HCT116 (cell line): ENCODE measurements at regions not wholly inside any gene's neighbourhood (a gene's known extent, or its start where the extent isn't known, plus 50 kb on each side); places are given as distances from the start of the nearest gene placed in this dataset.

Experiments used
- ATAC-seq: fragments of 200-7000 bp; cut with Tn5 transposase; 2 replicates; pipeline ENCODE4 v1.9.1; 2020; ENCODE audit warnings: mild to moderate bottlenecking, moderate library complexity
- BruUV-seq: library from RNA; stranded (reverse); fragments of 400-500 nt; replicated peaks from 2 replicates; lab custom pipeline; 2021; lab: Mats Ljungman, UMichigan
- CTCF ChIA-PET: fragments of 300-600 bp; sonication (Branson Sonifier 250); formaldehyde crosslinking; loops from one replicate; lab custom pipeline; 2021; ENCODE audit warnings: antibody characterized with exemption; lab: Charles Lee
- POLR2A ChIA-PET: fragments of 300-600, 350-600 bp; sonication (Branson Sonifier 250); formaldehyde crosslinking; loops from one replicate; lab custom pipeline; 2021; ENCODE audit warnings: antibody characterized with exemption; lab: Charles Lee
- RAD21 ChIA-PET, 2 experiments: fragments of 300-600 bp; sonication (Branson Sonifier 250); formaldehyde crosslinking; loops; one replicate each; lab custom pipeline; 2023; ENCODE audit warnings: low total read pairs in 2 of 2; ENCODE audit not compliant: uncharacterized antibody in 2 of 2, unreplicated experiment in 2 of 2, low non-redundant PET in 1 of 2; lab: Charles Lee
- DNase-seq: peaks from one replicate; pipeline ENCODE4 v3.0.0-alpha.2; 2010; ENCODE audit warnings: low read depth, low spot score
- H2AFZ ChIP-seq: fragments of 200-600 bp; shearing (Covaris generic), sonication (generic); 2 replicates; pipeline ENCODE4 v1.6.1; 2017; ENCODE audit warnings: low read depth, mixed run types, mixed read lengths, antibody characterized with exemption, low read length; ENCODE audit not compliant: poor library complexity, severe bottlenecking
- H3K27ac ChIP-seq: 2 replicates; pipeline ENCODE4 v1.5.1; 2012; ENCODE audit warnings: low read depth, low read length
- H3K27me3 ChIP-seq: fragments of 200-600 bp; sonication (generic); 2 replicates; pipeline ENCODE4 v1.6.1; 2016; ENCODE audit warnings: mixed run types, low read length, mixed read lengths; ENCODE audit not compliant: insufficient read depth
- H3K36me3 ChIP-seq, 2 experiments: fragments of 200-500 bp in 1 of 2; fragments of 200-600 bp in 1 of 2; sonication (Bioruptor generic) in 1 of 2; sonication (generic) in 1 of 2; 2 replicates each; pipeline versions ENCODE4 v1.5.1 to v1.6.1; 2014 to 2016; ENCODE audit warnings: low read length in 2 of 2, inconsistent platforms in 1 of 2, mixed read lengths in 1 of 2, mixed run types in 1 of 2; ENCODE audit not compliant: insufficient read depth in 2 of 2, control insufficient read depth in 1 of 2
- H3K4me1 ChIP-seq, 2 experiments: fragments of 200-600 bp in 1 of 2; sonication (generic) in 1 of 2; 2 replicates each; pipeline versions ENCODE4 v1.5.1 to v1.6.1; 2012 to 2017; ENCODE audit warnings: low read length in 2 of 2, inconsistent platforms in 1 of 2, mild to moderate bottlenecking in 1 of 2, mixed read lengths in 1 of 2, mixed run types in 1 of 2, moderate library complexity in 1 of 2; ENCODE audit not compliant: insufficient read depth in 2 of 2, control insufficient read depth in 1 of 2
- H3K4me2 ChIP-seq: fragments of 200-600 bp; sonication (generic); 2 replicates; pipeline ENCODE4 v1.6.1; 2017; ENCODE audit warnings: mixed run types, low read length, mixed read lengths
- H3K4me3 ChIP-seq, 2 experiments: fragments of 200-600 bp in 1 of 2; sonication (generic) in 1 of 2; replicated peaks in 1 of 2; 2 replicates each; pipeline ENCODE4 v1.5.1; 2011 to 2016; ENCODE audit warnings: low read length in 2 of 2, control low read depth in 1 of 2, low read depth in 1 of 2, mild to moderate bottlenecking in 1 of 2, mixed read lengths in 1 of 2, mixed run types in 1 of 2
- H3K79me2 ChIP-seq: fragments of 200-600 bp; sonication (generic); 2 replicates; pipeline ENCODE4 v1.6.1; 2017; ENCODE audit warnings: mild to moderate bottlenecking, mixed run types, low read length, moderate library complexity, mixed read lengths; ENCODE audit not compliant: insufficient read depth
- H3K9ac ChIP-seq: fragments of 200-600 bp; sonication (generic); 2 replicates; pipeline ENCODE4 v1.6.1; 2016; ENCODE audit warnings: low read length, mixed read lengths
- H3K9me2 ChIP-seq: fragments of 200-600 bp; sonication (generic), shearing (Covaris generic); 2 replicates; pipeline ENCODE4 v1.6.1; 2017; ENCODE audit warnings: mixed run types, mild to moderate bottlenecking, moderate library complexity; ENCODE audit not compliant: insufficient read depth
- H3K9me3 ChIP-seq, 2 experiments: fragments of 200-500 bp in 1 of 2; fragments of 200-600 bp in 1 of 2; sonication (Bioruptor generic) in 1 of 2; sonication (generic) in 1 of 2; 2 replicates each; pipeline ENCODE4 v1.6.1; 2014 to 2017; ENCODE audit warnings: low read length in 2 of 2, mixed read lengths in 2 of 2, inconsistent platforms in 1 of 2, low read depth in 1 of 2, mild to moderate bottlenecking in 1 of 2, mixed run types in 1 of 2, moderate library complexity in 1 of 2; ENCODE audit not compliant: control insufficient read depth in 1 of 2, insufficient read depth in 1 of 2
- H4K20me1 ChIP-seq: fragments of 200-600 bp; sonication (generic), shearing (Covaris generic); 2 replicates; pipeline ENCODE4 v1.6.1; 2017; ENCODE audit warnings: mixed run types, mild to moderate bottlenecking, moderate library complexity; ENCODE audit not compliant: insufficient read depth
- ATF3 ChIP-seq: IDR thresholded peaks from 2 replicates; pipeline ENCODE4 v1.6.1; 2012
- CBX3 ChIP-seq: IDR thresholded peaks from 2 replicates; pipeline ENCODE4 v1.6.1; 2012; ENCODE audit warnings: low read depth
- EGR1 ChIP-seq: IDR thresholded peaks from 2 replicates; pipeline ENCODE4 v1.6.1; 2012; ENCODE audit warnings: low read depth
- ELF1 ChIP-seq: IDR thresholded peaks from 2 replicates; pipeline ENCODE4 v1.6.1; 2012; ENCODE audit warnings: low read depth, borderline replicate concordance
- EZH2phosphoT487 ChIP-seq: fragments of 200-600 bp; IDR thresholded peaks from 2 replicates; pipeline ENCODE4 v1.6.1; 2018; ENCODE audit warnings: antibody characterized with exemption, borderline replicate concordance
- FOSL1 ChIP-seq: IDR thresholded peaks from 2 replicates; pipeline ENCODE4 v1.6.1; 2012; ENCODE audit warnings: low read depth
- JUND ChIP-seq: IDR thresholded peaks from 2 replicates; pipeline ENCODE4 v1.6.1; 2012
- POLR2A ChIP-seq: IDR thresholded peaks from 2 replicates; pipeline ENCODE4 v1.7.0; 2011; ENCODE audit warnings: borderline replicate concordance; ENCODE audit not compliant: insufficient read depth, insufficient read length; ENCODE audit errors: extremely low read depth
- POLR2AphosphoS5 ChIP-seq: IDR thresholded peaks from 2 replicates; pipeline ENCODE4 v1.6.1; 2011; ENCODE audit warnings: mild to moderate bottlenecking, low read depth, low read length, moderate library complexity
- SIN3A ChIP-seq: IDR thresholded peaks from 2 replicates; pipeline ENCODE4 v1.6.1; 2012; ENCODE audit warnings: low read depth
- SP1 ChIP-seq: IDR thresholded peaks from 2 replicates; pipeline ENCODE4 v1.6.1; 2012; ENCODE audit warnings: low read depth
- TCF7L2 ChIP-seq: IDR thresholded peaks from 2 replicates; pipeline ENCODE4 v1.7.0; 2011; ENCODE audit warnings: borderline replicate concordance, inconsistent platforms; ENCODE audit not compliant: insufficient read depth, insufficient read length; ENCODE audit errors: extremely low read depth
- YY1 ChIP-seq: IDR thresholded peaks from 2 replicates; pipeline ENCODE4 v1.6.1; 2011; ENCODE audit warnings: low read length, low read depth, moderate library complexity, mild to moderate bottlenecking; ENCODE audit not compliant: insufficient replicate concordance; ENCODE audit errors: extremely low read depth
- ZBTB33 ChIP-seq: IDR thresholded peaks from 2 replicates; pipeline ENCODE4 v1.6.1; 2011; ENCODE audit warnings: mild to moderate bottlenecking, low read length, moderate library complexity; ENCODE audit not compliant: insufficient replicate concordance; ENCODE audit errors: extremely low read depth
- ZFX ChIP-seq: fragments of 450-650 bp; IDR thresholded peaks from 2 replicates; pipeline ENCODE4 v1.6.1; 2017
- ZNF274 ChIP-seq: fragments of 200-500 bp; sonication (Bioruptor generic); IDR thresholded peaks from 2 replicates; pipeline ENCODE4 v1.6.1; 2014; ENCODE audit warnings: mild to moderate bottlenecking, low read depth, low read length, inconsistent platforms
- intact Hi-C: fragments of 100-400 bp; cut with micrococcal nuclease; formaldehyde crosslinking; loops from 2 replicates; pipeline ENCODE4 v1.10.0; 2022
- TF ChIP-seq, protein P1 (sequence below), 3 experiments: fragments of 200-600 bp in 1 of 3; sonication (generic) in 1 of 3; IDR thresholded peaks in 2 of 3; conservative IDR thresholded peaks in 1 of 3; 2 replicates each; pipeline ENCODE4 v1.5.1; 2012 to 2017; ENCODE audit warnings: low read depth in 2 of 3, low read length in 2 of 3, antibody characterized with exemption in 1 of 3, borderline replicate concordance in 1 of 3, control low read depth in 1 of 3, mild to moderate bottlenecking in 1 of 3, mixed read lengths in 1 of 3, mixed run types in 1 of 3, moderate library complexity in 1 of 3; ENCODE audit not compliant: insufficient read depth in 1 of 3
- TF ChIP-seq, protein P2 (sequence below): IDR thresholded peaks from 2 replicates; pipeline ENCODE4 v1.6.1; 2012

DNA sequence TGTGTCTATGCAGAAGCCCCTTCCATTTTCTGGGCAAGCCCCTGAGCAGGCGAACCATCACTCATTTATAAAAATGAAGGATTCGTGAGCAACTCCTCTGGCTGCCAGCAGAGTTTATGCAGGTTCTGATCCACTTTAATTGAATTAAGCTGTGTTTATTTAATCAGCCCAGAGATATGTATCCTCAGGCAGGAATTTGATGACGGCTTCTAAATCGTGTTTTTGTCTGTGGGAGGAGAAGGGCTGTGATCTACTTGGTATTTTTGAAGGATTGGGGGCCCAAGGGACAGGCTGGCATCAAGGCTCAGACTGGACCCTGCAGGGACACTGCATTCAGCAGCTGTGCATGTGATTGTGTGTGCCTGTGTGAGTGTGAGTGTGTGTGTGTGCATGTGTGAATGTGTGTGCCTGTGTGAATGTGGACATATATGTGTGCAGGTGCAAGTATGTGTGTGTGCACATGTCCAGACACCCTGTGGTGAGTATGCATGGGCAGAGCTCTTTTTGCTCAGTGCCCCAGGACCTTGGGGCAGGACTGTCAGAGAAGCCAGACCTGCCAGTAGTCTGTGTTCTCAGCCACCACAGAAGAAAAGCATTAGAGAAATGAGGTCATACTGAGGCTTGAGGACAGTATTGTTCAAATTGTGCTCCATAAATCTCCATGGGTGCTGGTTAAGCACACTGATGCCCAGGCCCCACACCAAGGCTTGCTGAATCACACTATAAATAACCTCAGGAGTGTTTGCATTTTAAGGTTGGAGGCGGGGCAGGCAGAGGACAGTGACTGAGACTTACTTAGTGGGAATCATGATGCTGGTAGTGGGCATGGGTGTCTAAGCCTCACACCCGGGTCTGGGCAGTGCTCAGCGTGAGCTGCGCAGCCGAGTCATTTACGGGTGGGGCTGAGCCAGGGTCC, 164.0 kb downstream of the CARTPT start:
- no peak for DNase-seq
- H2AFZ ChIP-seq: no peak overlapping the region
- intact Hi-C loops: no loop called here
- CTCF ChIA-PET: no interaction called here
- H3K9me2 ChIP-seq: no peaks in the 10 kb centered on the region
- RAD21 ChIA-PET: no interaction called here
- no peak overlapping the region for H3K27ac ChIP-seq
- no peaks in the 10 kb centered on the region for H3K79me2 ChIP-seq
- TF ChIP-seq, protein P1, sequence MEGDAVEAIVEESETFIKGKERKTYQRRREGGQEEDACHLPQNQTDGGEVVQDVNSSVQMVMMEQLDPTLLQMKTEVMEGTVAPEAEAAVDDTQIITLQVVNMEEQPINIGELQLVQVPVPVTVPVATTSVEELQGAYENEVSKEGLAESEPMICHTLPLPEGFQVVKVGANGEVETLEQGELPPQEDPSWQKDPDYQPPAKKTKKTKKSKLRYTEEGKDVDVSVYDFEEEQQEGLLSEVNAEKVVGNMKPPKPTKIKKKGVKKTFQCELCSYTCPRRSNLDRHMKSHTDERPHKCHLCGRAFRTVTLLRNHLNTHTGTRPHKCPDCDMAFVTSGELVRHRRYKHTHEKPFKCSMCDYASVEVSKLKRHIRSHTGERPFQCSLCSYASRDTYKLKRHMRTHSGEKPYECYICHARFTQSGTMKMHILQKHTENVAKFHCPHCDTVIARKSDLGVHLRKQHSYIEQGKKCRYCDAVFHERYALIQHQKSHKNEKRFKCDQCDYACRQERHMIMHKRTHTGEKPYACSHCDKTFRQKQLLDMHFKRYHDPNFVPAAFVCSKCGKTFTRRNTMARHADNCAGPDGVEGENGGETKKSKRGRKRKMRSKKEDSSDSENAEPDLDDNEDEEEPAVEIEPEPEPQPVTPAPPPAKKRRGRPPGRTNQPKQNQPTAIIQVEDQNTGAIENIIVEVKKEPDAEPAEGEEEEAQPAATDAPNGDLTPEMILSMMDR (IDR thresholded peaks at IDR 0.05 in 2 of 3, conservative IDR thresholded peaks at IDR 0.05 in 1 of 3; ENCODE audit: borderline replicate concordance in 1 of 3, insufficient read depth in 1 of 3, low read depth in 2 of 3, low read length in 2 of 3): no peak
- TF ChIP-seq JUND (no peak), POLR2A (no peak), YY1 (no peak), ZFX (no peak), SP1 (no peak), TCF7L2 (no peak), CBX3 (no peak), EGR1 (no peak), POLR2AphosphoS5 (no peak), EZH2phosphoT487 (no peak), ZBTB33 (no peak), SIN3A (no peak), FOSL1 (no peak), ATF3 (no peak), ELF1 (no peak), ZNF274 (no peak)
- TF ChIP-seq, protein P2, sequence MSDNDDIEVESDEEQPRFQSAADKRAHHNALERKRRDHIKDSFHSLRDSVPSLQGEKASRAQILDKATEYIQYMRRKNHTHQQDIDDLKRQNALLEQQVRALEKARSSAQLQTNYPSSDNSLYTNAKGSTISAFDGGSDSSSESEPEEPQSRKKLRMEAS: no peak
- no TSS peak for BruUV-seq
- no peak overlapping the region for H3K4me2 ChIP-seq
- no peak for ATAC-seq
- H3K36me3 ChIP-seq: no peaks in the 10 kb centered on the region
- no peaks in the 10 kb centered on the region for H3K27me3 ChIP-seq
- H3K4me1 ChIP-seq: peaks cover 0 to 25% of the 10 kb centered on the region in 2 experiments; a peak in 3 of 4 replicates
- POLR2A ChIA-PET: no interaction called here
- no peak overlapping the region for H3K9ac ChIP-seq
- no peaks in the 10 kb centered on the region for H4K20me1 ChIP-seq
- no peak overlapping the region for H3K4me3 ChIP-seq
- no peaks in the 10 kb centered on the region for H3K9me3 ChIP-seq
